BJ (cell line): ENCODE measurements at regions not wholly inside any gene's neighbourhood (a gene's known extent, or its start where the extent isn't known, plus 50 kb on each side); places are given as distances from the start of the nearest gene placed in this dataset.

Experiments used
- CTCF ChIA-PET: fragments of 350-600 bp; formaldehyde crosslinking; extraction: SDS; loops from one replicate; lab custom pipeline; 2021; ENCODE audit warnings: antibody characterized with exemption, inconsistent platforms; lab: Yijun Ruan, JAX
- POLR2A ChIA-PET: fragments of 300-600 bp; sonication (Branson Sonifier 250); formaldehyde crosslinking; extraction: SDS; loops from one replicate; lab custom pipeline; 2021; ENCODE audit warnings: antibody characterized with exemption; lab: Charles Lee
- DNase-seq: peaks from one replicate; pipeline ENCODE4 v3.0.0-alpha.2; 2011; ENCODE audit warnings: low read depth
- H3K27me3 ChIP-seq: 2 replicates; pipeline ENCODE4 v1.6.0; 2011; ENCODE audit warnings: low read length; ENCODE audit not compliant: control insufficient read depth, insufficient read depth
- H3K36me3 ChIP-seq: 2 replicates; pipeline ENCODE4 v1.5.1; 2011; ENCODE audit warnings: low read length; ENCODE audit not compliant: control insufficient read depth, insufficient read depth
- H3K4me3 ChIP-seq: 2 replicates; pipeline ENCODE4 v1.5.1; 2011; ENCODE audit warnings: low read depth, mild to moderate bottlenecking, control low read depth, low read length
- CTCF ChIP-seq: IDR thresholded peaks from 2 replicates; pipeline ENCODE4 v1.5.1; 2011; ENCODE audit warnings: low read depth, mild to moderate bottlenecking, control low read depth, inconsistent platforms, low read length, moderate library complexity; ENCODE audit not compliant: insufficient read depth

- Histone ChIP-seq H3K4me3 (no peak overlapping the region), H3K27me3 (peaks cover 5% of the 10 kb centered on the region), H3K36me3 (no peaks in the 10 kb centered on the region)
- ChIA-PET POLR2A (no interaction called here), CTCF (interaction anchor here (0.7 kb wide), 1 partner anchor 681 kb away, joined by 3 read pairs; no protein-coding TSS in a partner anchor)
- no peak for TF ChIP-seq CTCF
- DNase-seq, result no peak
These were observed 160.8 kb upstream of the TLE3 start for GRCh38 chr15:70258369-70259027.

GRCh38 chr15:70257573-70258248, 160.0 kb upstream of the TLE3 start:
- POLR2A ChIA-PET, result no interaction called here
- TF ChIP-seq CTCF, result no peak
- CTCF ChIA-PET, result no interaction called here

GRCh38 chr15:70257047-70257446, 159.3 kb upstream of the TLE3 start:
- peaks cover 3% of the 10 kb centered on the region for H3K27me3 ChIP-seq
- ChIA-PET CTCF (no interaction called here), POLR2A (no interaction called here)
- no peaks in the 10 kb centered on the region for H3K36me3 ChIP-seq
- no peak for TF ChIP-seq CTCF
- DNase-seq, result no peak
- no peak overlapping the region for H3K4me3 ChIP-seq

More at GRCh38 chr15:70257573-70258248, 160.0 kb upstream of the TLE3 start:
- Histone ChIP-seq H3K36me3 (no peaks in the 10 kb centered on the region), H3K27me3 (peaks cover 4% of the 10 kb centered on the region), H3K4me3 (no peak overlapping the region)
- DNase-seq, result no peak

GRCh38 chr15:70254311-70254869, 156.7 kb upstream of the TLE3 start:
- Histone ChIP-seq H3K4me3 (no peak overlapping the region), H3K36me3 (no peaks in the 10 kb centered on the region), H3K27me3 (peaks cover 4% of the 10 kb centered on the region)
- POLR2A ChIA-PET, result no interaction called here
- CTCF ChIA-PET, result no interaction called here
- TF ChIP-seq CTCF, result no peak
- DNase-seq, result no peak

GRCh38 chr15:70253461-70254156, 155.9 kb upstream of the TLE3 start:
- peaks cover 4% of the 10 kb centered on the region for H3K27me3 ChIP-seq
- no peak for TF ChIP-seq CTCF
- H3K4me3 ChIP-seq, result no peak overlapping the region
- ChIA-PET CTCF (no interaction called here), POLR2A (no interaction called here)
- no peaks in the 10 kb centered on the region for H3K36me3 ChIP-seq
- DNase-seq, result no peak
